ENCODE measurements at regions not wholly inside any gene's neighbourhood (a gene's known extent, or its start where the extent isn't known, plus 50 kb on each side); places are given as distances from the start of the nearest gene placed in this dataset.

GRCh38 chr6:166836785-166837718 is 119.3 kb downstream of the RNASET2 start:
- Mint-ChIP-seq H3K27me3 (no peaks in the 10 kb centered on the region), H3K4me1 (no peaks in the 10 kb centered on the region), H3K36me3 (ENCODE audit: low read depth) (no peaks in the 10 kb centered on the region), H3K27ac (no peak overlapping the region), H3K4me3 (no peak overlapping the region), H3K9me3 (peaks cover 9% of the 10 kb centered on the region)
- CTCF ChIA-PET: no interaction called here
- no peak for DNase-seq
- POLR2A ChIA-PET: no interaction called here

- no peak overlapping the region for H3K4me3 Mint-ChIP-seq
- ChIA-PET POLR2A (no interaction called here), CTCF (no interaction called here)
- no peaks in the 10 kb centered on the region for H3K27me3 Mint-ChIP-seq
- peaks cover 8% of the 10 kb centered on the region for H3K4me1 Mint-ChIP-seq
- H3K9me3 Mint-ChIP-seq: peaks cover 9% of the 10 kb centered on the region
- no peak overlapping the region for H3K27ac Mint-ChIP-seq
- H3K36me3 Mint-ChIP-seq (ENCODE audit: low read depth): no peaks in the 10 kb centered on the region
- no peak for DNase-seq
Measured at GRCh38 chr6:166834049-166834448, 122.3 kb downstream of the RNASET2 start.

- Mint-ChIP-seq H3K4me3 (no peak overlapping the region), H3K27ac (no peak overlapping the region), H3K9me3 (peaks cover 5% of the 10 kb centered on the region), H3K36me3 (ENCODE audit: low read depth) (no peaks in the 10 kb centered on the region), H3K4me1 (peaks cover 10% of the 10 kb centered on the region), H3K27me3 (no peaks in the 10 kb centered on the region)
- CTCF ChIA-PET: no interaction called here
- no peak for DNase-seq
- POLR2A ChIA-PET: no interaction called here
Measured at GRCh38 chr6:166830891-166831363, 125.4 kb downstream of the RNASET2 start.

- POLR2A ChIA-PET: no interaction called here
Measured at GRCh38 chr6:166830185-166830890, 126.0 kb downstream of the RNASET2 start.

GRCh38 chr6:166826264-166826663 is 130.1 kb downstream of the RNASET2 start:
- Mint-ChIP-seq H3K27me3 (no peaks in the 10 kb centered on the region), H3K27ac (no peak overlapping the region), H3K9me3 (no peaks in the 10 kb centered on the region), H3K36me3 (ENCODE audit: low read depth) (no peaks in the 10 kb centered on the region), H3K4me3 (no peak overlapping the region), H3K4me1 (peaks cover 9% of the 10 kb centered on the region)
- ChIA-PET POLR2A (no interaction called here), CTCF (no interaction called here)
- DNase-seq: no peak

More at GRCh38 chr6:166830185-166830890, 126.0 kb downstream of the RNASET2 start:
- DNase-seq: no peak
- Mint-ChIP-seq H3K36me3 (ENCODE audit: low read depth) (no peaks in the 10 kb centered on the region), H3K4me1 (peaks cover 10% of the 10 kb centered on the region), H3K4me3 (no peak overlapping the region), H3K27me3 (no peaks in the 10 kb centered on the region), H3K9me3 (peaks cover 5% of the 10 kb centered on the region), H3K27ac (no peak overlapping the region)
- CTCF ChIA-PET: no interaction called here

GRCh38 chr6:166825553-166826145 is 130.7 kb downstream of the RNASET2 start:
- no peak overlapping the region for H3K4me3 Mint-ChIP-seq
- ChIA-PET CTCF (no interaction called here), POLR2A (no interaction called here)
- peaks cover 4% of the 10 kb centered on the region for H3K4me1 Mint-ChIP-seq
- DNase-seq: no peak
- no peaks in the 10 kb centered on the region for H3K36me3 Mint-ChIP-seq (ENCODE audit: low read depth)
- no peaks in the 10 kb centered on the region for H3K27me3 Mint-ChIP-seq
- no peaks in the 10 kb centered on the region for H3K9me3 Mint-ChIP-seq
- H3K27ac Mint-ChIP-seq: no peak overlapping the region

- peaks cover 2% of the 10 kb centered on the region for H3K27me3 Mint-ChIP-seq
- peaks cover 2% of the 10 kb centered on the region for H3K4me1 Mint-ChIP-seq
- POLR2A ChIA-PET: no interaction called here
- H3K9me3 Mint-ChIP-seq: no peaks in the 10 kb centered on the region
- no peaks in the 10 kb centered on the region for H3K36me3 Mint-ChIP-seq (ENCODE audit: low read depth)
- CTCF ChIA-PET: no interaction called here
- no peak for DNase-seq
- no peak overlapping the region for H3K4me3 Mint-ChIP-seq
- no peak overlapping the region for H3K27ac Mint-ChIP-seq
Measured at GRCh38 chr6:166824880-166825250, 131.5 kb downstream of the RNASET2 start.

GRCh38 chr6:166824146-166824879 is 132.0 kb downstream of the RNASET2 start:
- DNase-seq: no peak
- Mint-ChIP-seq H3K36me3 (ENCODE audit: low read depth) (no peaks in the 10 kb centered on the region), H3K4me1 (peaks cover 2% of the 10 kb centered on the region), H3K9me3 (no peaks in the 10 kb centered on the region), H3K4me3 (no peak overlapping the region), H3K27me3 (peaks cover 2% of the 10 kb centered on the region), H3K27ac (no peak overlapping the region)
- ChIA-PET CTCF (no interaction called here), POLR2A (no interaction called here)

- H3K36me3 Mint-ChIP-seq (ENCODE audit: low read depth): no peaks in the 10 kb centered on the region
- CTCF ChIA-PET: interaction anchor here (1.4 kb wide), 1 partner anchor 10 kb away, joined by 3 read pairs; no protein-coding TSS in a partner anchor
- no peak overlapping the region for H3K27ac Mint-ChIP-seq
- POLR2A ChIA-PET: no interaction called here
- no peak overlapping the region for H3K4me3 Mint-ChIP-seq
- peaks cover 2% of the 10 kb centered on the region for H3K27me3 Mint-ChIP-seq
- H3K4me1 Mint-ChIP-seq: no peaks in the 10 kb centered on the region
- H3K9me3 Mint-ChIP-seq: no peaks in the 10 kb centered on the region
- no peak for DNase-seq
Measured at GRCh38 chr6:166822609-166823008, 133.7 kb downstream of the RNASET2 start.

GRCh38 chr6:166820483-166820882 is 135.9 kb downstream of the RNASET2 start:
- no peak for DNase-seq
- Mint-ChIP-seq H3K27me3 (peaks cover 2% of the 10 kb centered on the region), H3K4me1 (no peaks in the 10 kb centered on the region), H3K4me3 (no peak overlapping the region), H3K9me3 (no peaks in the 10 kb centered on the region), H3K36me3 (ENCODE audit: low read depth) (no peaks in the 10 kb centered on the region), H3K27ac (no peak overlapping the region)
- POLR2A ChIA-PET: no interaction called here
- CTCF ChIA-PET: no interaction called here

- Mint-ChIP-seq H3K27me3 (peaks cover 2% of the 10 kb centered on the region), H3K4me3 (no peak overlapping the region), H3K36me3 (ENCODE audit: low read depth) (no peaks in the 10 kb centered on the region), H3K4me1 (no peaks in the 10 kb centered on the region), H3K9me3 (no peaks in the 10 kb centered on the region), H3K27ac (no peak overlapping the region)
- no peak for DNase-seq
- POLR2A ChIA-PET: no interaction called here
- CTCF ChIA-PET: no interaction called here
Measured at GRCh38 chr6:166820070-166820469, 136.3 kb downstream of the RNASET2 start.

GRCh38 chr6:166815629-166816028 is 140.7 kb downstream of the RNASET2 start:
- no peaks in the 10 kb centered on the region for H3K9me3 Mint-ChIP-seq
- CTCF ChIA-PET: no interaction called here
- POLR2A ChIA-PET: no interaction called here
- no peak for DNase-seq
- peaks cover 2% of the 10 kb centered on the region for H3K27me3 Mint-ChIP-seq
- no peak overlapping the region for H3K4me3 Mint-ChIP-seq
- H3K27ac Mint-ChIP-seq: no peak overlapping the region
- no peaks in the 10 kb centered on the region for H3K4me1 Mint-ChIP-seq
- no peaks in the 10 kb centered on the region for H3K36me3 Mint-ChIP-seq (ENCODE audit: low read depth)

- ChIA-PET POLR2A (no interaction called here), CTCF (no interaction called here)
- Mint-ChIP-seq H3K27me3 (no peaks in the 10 kb centered on the region), H3K4me1 (no peaks in the 10 kb centered on the region), H3K27ac (no peak overlapping the region), H3K9me3 (no peaks in the 10 kb centered on the region), H3K36me3 (ENCODE audit: low read depth) (no peaks in the 10 kb centered on the region), H3K4me3 (no peak overlapping the region)
- no peak for DNase-seq
Measured at GRCh38 chr6:166814390-166814789, 142.0 kb downstream of the RNASET2 start.

Measured in activated CD4-positive, alpha-beta T cell treated with anti-CD3 and anti-CD28 coated beads, Interleukin-2, amount 10 ng/mL, durations not matched to agents 7 days and 5 days (primary cell).